CD4-positive, alpha-beta T cell (primary cell): ENCODE measurements at regions not wholly inside any gene's neighbourhood (a gene's known extent, or its start where the extent isn't known, plus 50 kb on each side); places are given as distances from the start of the nearest gene placed in this dataset.

Experiments
- ATAC-seq: fragments of 200-7000 bp; cut with Tn5 transposase; one replicate; pipeline ENCODE4 v1.10.0; 2022; ENCODE audit warnings: mild to moderate bottlenecking; ENCODE audit not compliant: poor library complexity
- CTCF ChIA-PET: fragments of 350-600 bp; sonication (Branson Sonifier 250); formaldehyde crosslinking; loops from one replicate; lab custom pipeline; 2021; ENCODE audit warnings: antibody characterized with exemption, inconsistent platforms; lab: Charles Lee
- POLR2A ChIA-PET: fragments of 350-600 bp; sonication (Branson Sonifier 250); formaldehyde crosslinking; loops from one replicate; lab custom pipeline; 2021; ENCODE audit warnings: antibody characterized with exemption, inconsistent platforms; lab: Charles Lee
- DNase-seq, 14 experiments: peaks; one replicate each; pipeline ENCODE4 v3.0.0-alpha.2; 2013 to 2020; ENCODE audit warnings: mixed read lengths in 2 of 14
- H3K27ac ChIP-seq, 2 donors: one replicate each; pipeline versions ENCODE4 v1.5.1 to v1.7.0; 2013; ENCODE audit warnings: low read length in 2 of 2, low read depth in 1 of 2, mild to moderate bottlenecking in 1 of 2
- H3K27me3 ChIP-seq, 2 experiments: 1 replicate in 1 of 2; 2 replicates in 1 of 2; pipeline versions ENCODE4 v1.6.1 to v1.7.0; 2013; ENCODE audit warnings: low read length in 2 of 2, control low read depth in 1 of 2, mild to moderate bottlenecking in 1 of 2, moderate library complexity in 1 of 2; ENCODE audit not compliant: insufficient read depth in 2 of 2, control insufficient read depth in 1 of 2
- H3K36me3 ChIP-seq: one replicate; pipeline ENCODE4 v1.6.1; 2013; ENCODE audit warnings: low read length, control low read depth; ENCODE audit not compliant: insufficient read depth
- H3K4me1 ChIP-seq: one replicate; pipeline ENCODE4 v1.6.1; 2013; ENCODE audit warnings: low read length, control low read depth; ENCODE audit not compliant: insufficient read depth
- H3K4me3 ChIP-seq: one replicate; pipeline ENCODE4 v1.5.1; 2013; ENCODE audit warnings: mild to moderate bottlenecking, low read length, moderate library complexity
- H3K9me3 ChIP-seq, 2 experiments: 1 replicate in 1 of 2; 2 replicates in 1 of 2; pipeline versions ENCODE4 v1.6.1 to v1.7.0; 2013; ENCODE audit warnings: low read length in 2 of 2, mild to moderate bottlenecking in 2 of 2, control low read depth in 1 of 2, moderate library complexity in 1 of 2; ENCODE audit not compliant: control insufficient read depth in 1 of 2, insufficient read depth in 1 of 2
- H3K27ac Mint-ChIP-seq: one replicate; pipeline ENCODE4 v1.8.0; 2020; ENCODE audit warnings: mixed read lengths
- H3K27me3 Mint-ChIP-seq: one replicate; pipeline ENCODE4 v1.8.0; 2021; ENCODE audit warnings: mixed read lengths
- H3K36me3 Mint-ChIP-seq: one replicate; pipeline ENCODE4 v1.8.0; 2021; ENCODE audit warnings: low read depth, mixed read lengths
- H3K4me1 Mint-ChIP-seq: one replicate; pipeline ENCODE4 v1.8.0; 2021; ENCODE audit warnings: low read depth, mixed read lengths
- H3K4me3 Mint-ChIP-seq: one replicate; pipeline ENCODE4 v1.8.0; 2020; ENCODE audit warnings: mild to moderate bottlenecking, mixed read lengths
- H3K9me3 Mint-ChIP-seq: one replicate; pipeline ENCODE4 v1.8.0; 2020; ENCODE audit warnings: mixed read lengths
- CTCF ChIP-seq: fragments of 200-600 bp; IDR thresholded peaks from one replicate; pipeline ENCODE4 v1.8.0; 2022; ENCODE audit warnings: antibody characterized with exemption, mild to moderate bottlenecking
- intact Hi-C, 2 experiments: fragments of 100-400 bp; cut with DNase I in 1 of 2; cut with micrococcal nuclease in 1 of 2; formaldehyde crosslinking; loops; one replicate each; pipeline versions ENCODE4 v1.15.1 to v1.9.0; 2023 to 2025; cut with DNase I, micrococcal nuclease

- no peak overlapping the region for H3K27ac ChIP-seq
- H3K27ac Mint-ChIP-seq, result no peak overlapping the region
- H3K9me3 Mint-ChIP-seq, result peaks cover 7% of the 10 kb centered on the region
- no peaks in the 10 kb centered on the region for H3K4me1 Mint-ChIP-seq
- ChIA-PET CTCF (no interaction called here), POLR2A (no interaction called here)
- peaks cover 6% of the 10 kb centered on the region for H3K27me3 Mint-ChIP-seq
- no peak overlapping the region for H3K4me3 ChIP-seq
- H3K36me3 ChIP-seq, result no peaks in the 10 kb centered on the region
- H3K4me1 ChIP-seq, result no peaks in the 10 kb centered on the region
- ATAC-seq (no peak), DNase-seq (no peak)
- no peaks in the 10 kb centered on the region for H3K36me3 Mint-ChIP-seq
- no peak overlapping the region for H3K4me3 Mint-ChIP-seq
- TF ChIP-seq CTCF, result no peak
- H3K9me3 ChIP-seq, result peaks cover 3 to 9% of the 10 kb centered on the region in 2 experiments
- intact Hi-C loops, result no loop called here
- no peaks in the 10 kb centered on the region for H3K27me3 ChIP-seq
Observed at GRCh38 chr3:180529778-180530177, 72.2 kb upstream of the TTC14 start.

GRCh38 chr3:180530276-180530675 is 71.7 kb upstream of the TTC14 start:
- ChIA-PET POLR2A (no interaction called here), CTCF (no interaction called here)
- intact Hi-C loops, result no loop called here
- Histone ChIP-seq H3K4me1 (no peaks in the 10 kb centered on the region), H3K27me3 (no peaks in the 10 kb centered on the region), H3K4me3 (no peak overlapping the region), H3K27ac (no peak overlapping the region), H3K36me3 (no peaks in the 10 kb centered on the region), H3K9me3 (peaks cover 2 to 9% of the 10 kb centered on the region in 2 experiments)
- Mint-ChIP-seq H3K9me3 (peaks cover 7% of the 10 kb centered on the region), H3K27ac (no peak overlapping the region), H3K4me3 (no peak overlapping the region), H3K4me1 (no peaks in the 10 kb centered on the region), H3K36me3 (no peaks in the 10 kb centered on the region), H3K27me3 (peaks cover 6% of the 10 kb centered on the region)
- ATAC-seq (no peak), DNase-seq (no peak)
- TF ChIP-seq CTCF, result no peak

GRCh38 chr3:180531303-180532278 is 70.4 kb upstream of the TTC14 start:
- no peak for ATAC-seq
- H3K27ac Mint-ChIP-seq, result no peak overlapping the region
- H3K27me3 ChIP-seq, result no peaks in the 10 kb centered on the region
- POLR2A ChIA-PET, result interaction anchor here (0.6 kb wide), 1 partner anchor 491 kb away, joined by 3 read pairs; no protein-coding TSS in a partner anchor
- H3K9me3 Mint-ChIP-seq, result peaks cover 3% of the 10 kb centered on the region
- CTCF ChIA-PET, result no interaction called here
- peaks cover 6% of the 10 kb centered on the region for H3K27me3 Mint-ChIP-seq
- H3K4me3 ChIP-seq, result no peak overlapping the region
- H3K36me3 ChIP-seq, result no peaks in the 10 kb centered on the region
- intact Hi-C loops, result no loop called here
- H3K4me3 Mint-ChIP-seq, result no peak overlapping the region
- no peaks in the 10 kb centered on the region for H3K4me1 Mint-ChIP-seq
- TF ChIP-seq CTCF, result no peak
- no peak for DNase-seq
- no peaks in the 10 kb centered on the region for H3K4me1 ChIP-seq
- H3K27ac ChIP-seq, result no peak overlapping the region
- peaks cover 0 to 9% of the 10 kb centered on the region in 2 experiments for H3K9me3 ChIP-seq
- no peaks in the 10 kb centered on the region for H3K36me3 Mint-ChIP-seq
